IMR-90 (cell line): ENCODE measurements at regions not wholly inside any gene's neighbourhood (a gene's known extent, or its start where the extent isn't known, plus 50 kb on each side); places are given as distances from the start of the nearest gene placed in this dataset.

ENCODE experiments used
- ATAC-seq: fragments of 200-7000 bp; cut with Tn5 transposase; 2 replicates; pipeline ENCODE4 v1.9.1; 2020; ENCODE audit warnings: low read depth, mild to moderate bottlenecking, moderate library complexity
- BruUV-seq: library from RNA; stranded (reverse); fragments of 400-500 nt; replicated peaks from 2 replicates; lab custom pipeline; 2021; lab: Mats Ljungman, UMichigan
- CTCF ChIA-PET: fragments of 300-600 bp; formaldehyde crosslinking; extraction: SDS; loops from one replicate; lab custom pipeline; 2021; ENCODE audit warnings: antibody characterized with exemption; lab: Yijun Ruan, JAX
- POLR2A ChIA-PET: fragments of 300-600 bp; sonication (Branson Sonifier 250); formaldehyde crosslinking; loops from one replicate; lab custom pipeline; 2022; ENCODE audit warnings: antibody characterized with exemption; ENCODE audit not compliant: unreplicated experiment; lab: Charles Lee
- DNase-seq: peaks from one replicate; pipeline ENCODE4 v3.0.0; 2013
- H2AFZ ChIP-seq: replicated peaks from 2 replicates; pipeline ENCODE3; 2013; ENCODE audit warnings: low read length, mild to moderate bottlenecking; ENCODE audit not compliant: poor library complexity
- H2AK5ac ChIP-seq: 2 replicates; pipeline ENCODE4 v1.6.1; 2013; ENCODE audit warnings: low read depth, low read length, inconsistent platforms
- H2AK9ac ChIP-seq: replicated peaks from 2 replicates; pipeline ENCODE3; 2013; ENCODE audit warnings: mild to moderate bottlenecking, low read depth, low read length, moderate library complexity; ENCODE audit not compliant: poor library complexity
- H2BK120ac ChIP-seq: 2 replicates; pipeline ENCODE4 v1.6.1; 2013; ENCODE audit warnings: low read depth, low read length, inconsistent platforms
- H2BK15ac ChIP-seq: 3 replicates; pipeline ENCODE4 v1.6.1; 2013; ENCODE audit warnings: low read depth, low read length, inconsistent platforms
- H2BK20ac ChIP-seq: 2 replicates; pipeline ENCODE4 v1.6.1; 2013; ENCODE audit warnings: low read depth, mild to moderate bottlenecking, inconsistent platforms, low read length, moderate library complexity
- H2BK5ac ChIP-seq: 2 replicates; pipeline ENCODE4 v1.6.1; 2013; ENCODE audit warnings: mild to moderate bottlenecking, low read depth, low read length, inconsistent platforms; ENCODE audit not compliant: poor library complexity, severe bottlenecking
- H3K14ac ChIP-seq: replicated peaks from 2 replicates; pipeline ENCODE4 v1.6.1; 2013; ENCODE audit warnings: low read depth, low read length, inconsistent platforms
- H3K18ac ChIP-seq: 2 replicates; pipeline ENCODE4 v1.6.1; 2013; ENCODE audit warnings: low read depth, low read length, control low read depth
- H3K23ac ChIP-seq: 2 replicates; pipeline ENCODE4 v1.6.1; 2013; ENCODE audit warnings: low read depth, low read length, inconsistent platforms
- H3K27ac ChIP-seq: 2 replicates; pipeline ENCODE4 v1.5.1; 2013; ENCODE audit warnings: mild to moderate bottlenecking, control low read depth, low read length; ENCODE audit not compliant: insufficient read depth
- H3K27me3 ChIP-seq: 2 replicates; pipeline ENCODE4 v1.6.1; 2013; ENCODE audit warnings: low read length; ENCODE audit not compliant: control insufficient read depth, insufficient read depth
- H3K36me3 ChIP-seq: 2 replicates; pipeline ENCODE4 v1.6.1; 2013; ENCODE audit warnings: low read length, mixed read lengths; ENCODE audit not compliant: control insufficient read depth, insufficient read depth
- H3K4ac ChIP-seq: 2 replicates; pipeline ENCODE4 v1.6.1; 2013; ENCODE audit warnings: low read depth, low read length, inconsistent platforms
- H3K4me1 ChIP-seq: 2 replicates; pipeline ENCODE4 v1.6.1; 2013; ENCODE audit warnings: low read length, mixed read lengths; ENCODE audit not compliant: control insufficient read depth, insufficient read depth
- H3K4me2 ChIP-seq: 2 replicates; pipeline ENCODE4 v1.6.1; 2013; ENCODE audit warnings: low read depth, mild to moderate bottlenecking, control low read depth, low read length, moderate library complexity
- H3K4me3 ChIP-seq: 2 replicates; pipeline ENCODE4 v1.5.1; 2013; ENCODE audit warnings: low read depth, mild to moderate bottlenecking, control low read depth, low read length, moderate library complexity; ENCODE audit not compliant: insufficient read depth
- H3K56ac ChIP-seq: 2 replicates; pipeline ENCODE4 v1.6.1; 2013; ENCODE audit warnings: low read length, inconsistent platforms; ENCODE audit not compliant: insufficient read depth; ENCODE audit errors: extremely low read depth
- H3K79me1 ChIP-seq, 2 experiments: 2 replicates each; pipeline ENCODE4 v1.6.1; 2013; ENCODE audit warnings: low read length in 2 of 2, inconsistent platforms in 1 of 2, low read depth in 1 of 2
- H3K9ac ChIP-seq: 2 replicates; pipeline ENCODE4 v1.6.1; 2013; ENCODE audit warnings: low read depth, low read length, control low read depth
- H3K9me1 ChIP-seq: 2 replicates; pipeline ENCODE4 v1.6.1; 2013; ENCODE audit warnings: low read length, inconsistent platforms; ENCODE audit not compliant: insufficient read depth
- H3K9me3 ChIP-seq: 2 replicates; pipeline ENCODE4 v1.6.1; 2013; ENCODE audit warnings: low read length; ENCODE audit not compliant: control insufficient read depth, insufficient read depth
- H4K20me1 ChIP-seq: 2 replicates; pipeline ENCODE4 v1.6.1; 2013; ENCODE audit warnings: low read length, inconsistent platforms; ENCODE audit not compliant: insufficient read depth
- H4K5ac ChIP-seq: 2 replicates; pipeline ENCODE4 v1.6.1; 2013; ENCODE audit warnings: mild to moderate bottlenecking, low read depth, low read length, control low read depth
- H4K8ac ChIP-seq, 2 experiments: 2 replicates each; pipeline ENCODE4 v1.6.1; 2013; ENCODE audit warnings: low read depth in 2 of 2, low read length in 2 of 2, control low read depth in 1 of 2, inconsistent platforms in 1 of 2
- H4K91ac ChIP-seq: 2 replicates; pipeline ENCODE4 v1.6.1; 2013; ENCODE audit warnings: low read depth, low read length, inconsistent platforms; ENCODE audit not compliant: insufficient read depth
- CHD1 ChIP-seq: IDR thresholded peaks from 2 replicates; pipeline ENCODE4 v1.6.1; 2012; ENCODE audit warnings: low read depth, low read length, improper control_type of control experiment
- FOS ChIP-seq: fragments of 150-350 bp; IDR thresholded peaks from 2 replicates; pipeline ENCODE4 v1.6.1; 2016; ENCODE audit warnings: low read depth, low read length
- MXI1 ChIP-seq: IDR thresholded peaks from 2 replicates; pipeline ENCODE4 v1.6.1; 2012; ENCODE audit warnings: low read depth, mild to moderate bottlenecking, low read length, moderate library complexity, borderline replicate concordance
- RAD21 ChIP-seq: IDR thresholded peaks from 2 replicates; pipeline ENCODE4 v1.6.1; 2012; ENCODE audit warnings: low read length, improper control_type of control experiment
- RCOR1 ChIP-seq: IDR thresholded peaks from 2 replicates; pipeline ENCODE4 v1.6.1; 2012; ENCODE audit warnings: mild to moderate bottlenecking, low read length, improper control_type of control experiment; ENCODE audit not compliant: insufficient replicate concordance
- SMC3 ChIP-seq: fragments of 150-350 bp; IDR thresholded peaks from 2 replicates; pipeline ENCODE4 v1.6.1; 2016; ENCODE audit warnings: low read depth, mild to moderate bottlenecking, antibody characterized with exemption, low read length, moderate library complexity
- WGBS, 2 experiments: methylation state at CpG; one replicate each; pipeline versions ENCODE4 v1.1.5 to v1.1.7; 2013; ENCODE audit warnings: missing lambda C conversion rate in 2 of 2; ENCODE audit not compliant: insufficient read length in 1 of 2; ENCODE audit errors: extremely low coverage in 2 of 2; 5-methylcytosine and 5-hydroxymethylcytosine counted together
- dilution Hi-C: fragments of 300-500 bp; cut with HindIII; formaldehyde crosslinking; loops from one replicate; pipeline ENCODE4 v1.14.3; 2018; ENCODE audit warnings: low sequenced_read_pairs; ENCODE audit not compliant: unreplicated experiment
- in situ Hi-C: fragments of 300-500 bp; cut with MboI; formaldehyde crosslinking; loops from 3 replicates; pipeline ENCODE4 v1.14.3; 2019; ENCODE audit warnings: low sequenced_read_pairs, inconsistent platforms, mixed read lengths
- intact Hi-C: fragments of 100-400 bp; cut with micrococcal nuclease; formaldehyde crosslinking; loops from 2 replicates; pipeline ENCODE4 v1.10.0; 2022

GRCh38 chr2:16890081-16890480 lies 224.4 kb upstream of the CYRIA start:
- H2BK120ac ChIP-seq, result no peak overlapping the region
- no peak overlapping the region for H3K23ac ChIP-seq
- H3K14ac ChIP-seq, result no peak overlapping the region
- H2AK5ac ChIP-seq, result no peak overlapping the region
- H3K79me1 ChIP-seq, result no peaks in the 10 kb centered on the region
- dilution Hi-C loops (no loop called here), intact Hi-C loops (no loop called here), in situ Hi-C loops (no loop called here)
- no peak overlapping the region for H3K56ac ChIP-seq
- no TSS peak for BruUV-seq
- H2AK9ac ChIP-seq, result no peak overlapping the region
- H3K4me3 ChIP-seq, result no peak overlapping the region
- ATAC-seq (no peak), DNase-seq (no peak)
- TF ChIP-seq FOS (no peak), MXI1 (no peak), RCOR1 (no peak), RAD21 (no peak), SMC3 (no peak), CHD1 (no peak)
- H3K27ac ChIP-seq, result no peak overlapping the region
- no peaks in the 10 kb centered on the region for H3K27me3 ChIP-seq
- no peak overlapping the region for H4K91ac ChIP-seq
- CTCF ChIA-PET, result no interaction called here
- H4K20me1 ChIP-seq, result no peaks in the 10 kb centered on the region
- no peak overlapping the region for H2BK15ac ChIP-seq
- no peaks in the 10 kb centered on the region for H3K36me3 ChIP-seq
- H2BK20ac ChIP-seq, result no peak overlapping the region
- H3K4ac ChIP-seq, result no peak overlapping the region
- no peak overlapping the region for H4K5ac ChIP-seq
- no peak overlapping the region for H3K18ac ChIP-seq
- no CpG with 5 or more reads among the region's 4 CpGs for WGBS, 2 experiments
- no peaks in the 10 kb centered on the region for H3K9me3 ChIP-seq
- no peak overlapping the region for H2AFZ ChIP-seq
- POLR2A ChIA-PET, result no interaction called here
- H3K4me2 ChIP-seq, result no peak overlapping the region
- H3K9me1 ChIP-seq, result no peaks in the 10 kb centered on the region
- H2BK5ac ChIP-seq, result no peak overlapping the region
- H4K8ac ChIP-seq, result no peak overlapping the region
- H3K4me1 ChIP-seq, result no peaks in the 10 kb centered on the region
- no peak overlapping the region for H3K9ac ChIP-seq
